Breast epithelium (tissue), 4 donors: ENCODE measurements at regions not wholly inside any gene's neighbourhood (a gene's known extent, or its start where the extent isn't known, plus 50 kb on each side); places are given as distances from the start of the nearest gene placed in this dataset.

Experiments
- DNase-seq, 2 donors: peaks; one replicate each; pipeline ENCODE4 v3.0.0-alpha.2; 2019; ENCODE audit warnings: low spot score in 2 of 2
- H3K27ac ChIP-seq, 2 donors: fragments of 200-600 bp; sonication (generic) in 1 of 2; one replicate each; pipeline ENCODE4 v1.5.1; 2016 to 2019; ENCODE audit warnings: mild to moderate bottlenecking in 1 of 2
- H3K27me3 ChIP-seq, 2 donors: fragments of 200-600 bp; sonication (generic) in 1 of 2; one replicate each; pipeline versions ENCODE4 v1.5.1 to v1.6.0; 2017 to 2019; ENCODE audit warnings: control low read depth in 1 of 2, mild to moderate bottlenecking in 1 of 2
- H3K36me3 ChIP-seq: fragments of 200-600 bp; one replicate; pipeline ENCODE4 v1.5.1; 2019
- H3K4me1 ChIP-seq, 2 donors: fragments of 200-600 bp; sonication (generic); one replicate each; pipeline ENCODE4 v1.5.1; 2016 to 2019; ENCODE audit warnings: control low read depth in 1 of 2
- H3K4me3 ChIP-seq, 3 donors: fragments of 200-600 bp; sonication (generic); 1 replicate in 2 of 3; 2 replicates in 1 of 3; pipeline ENCODE4 v1.5.1; 2016 to 2019; ENCODE audit warnings: mild to moderate bottlenecking in 3 of 3, moderate library complexity in 2 of 3
- H3K9me3 ChIP-seq, 2 donors: fragments of 200-600 bp; sonication (generic) in 1 of 2; one replicate each; pipeline ENCODE4 v1.5.1; 2016 to 2019; ENCODE audit warnings: control low read depth in 1 of 2
- CTCF ChIP-seq, 3 donors: fragments of 450-650 bp; IDR thresholded peaks; one replicate each; pipeline ENCODE4 v1.5.1; 2016 to 2017; ENCODE audit warnings: antibody characterized with exemption in 3 of 3, mild to moderate bottlenecking in 3 of 3, moderate library complexity in 3 of 3
- POLR2A ChIP-seq: fragments of 450-650 bp; IDR thresholded peaks from one replicate; pipeline ENCODE4 v1.6.1; 2016; ENCODE audit warnings: antibody characterized with exemption, mild to moderate bottlenecking, moderate library complexity
- POLR2AphosphoS5 ChIP-seq, 3 donors: sonication (generic); formaldehyde crosslinking; IDR thresholded peaks; one replicate each; pipeline ENCODE4 v1.6.1; 2017; ENCODE audit warnings: antibody characterized with exemption in 3 of 3
- intact Hi-C: fragments of 100-400 bp; cut with DNase I; formaldehyde crosslinking; loops from one replicate; pipeline ENCODE4 v1.15.1; 2023; ENCODE audit warnings: low total_unique reads

GRCh38 chr3:62997369-62997768 is 122.2 kb upstream of the CADPS start:
- no peak for TF ChIP-seq CTCF (IDR thresholded peaks at IDR 0.05)
- H3K4me1 ChIP-seq, result no peaks in the 10 kb centered on the region
- no peaks in the 10 kb centered on the region for H3K27me3 ChIP-seq
- H3K27ac ChIP-seq, result no peak overlapping the region
- intact Hi-C loops, result no loop called here
- DNase-seq, result no peak
- no peak overlapping the region for H3K4me3 ChIP-seq
- no peaks in the 10 kb centered on the region for H3K9me3 ChIP-seq
- no peaks in the 10 kb centered on the region for H3K36me3 ChIP-seq

DNA sequence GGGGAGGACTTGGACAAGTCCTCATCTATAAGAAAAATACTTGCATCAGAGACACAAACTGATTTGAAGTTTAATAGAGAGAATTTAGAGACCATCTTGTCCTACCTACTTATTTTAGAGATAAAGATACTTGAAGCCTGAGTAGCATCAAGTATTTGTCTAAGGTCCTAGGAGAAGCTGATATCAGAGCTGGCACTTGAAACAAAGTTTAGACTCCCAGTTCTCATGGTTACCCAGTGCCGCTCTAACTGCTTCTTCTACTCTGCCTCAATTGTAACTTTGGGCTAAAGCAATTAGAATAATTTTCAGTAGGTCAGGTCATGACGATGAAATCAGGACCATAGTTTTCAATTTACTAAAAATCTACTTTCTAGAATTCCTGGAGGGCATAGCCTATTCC is 123.9 kb upstream of the CADPS start:
- intact Hi-C loops, result no loop called here
- Histone ChIP-seq H3K27me3 (no peaks in the 10 kb centered on the region), H3K4me3 (no peak overlapping the region), H3K27ac (no peak overlapping the region), H3K4me1 (no peaks in the 10 kb centered on the region), H3K9me3 (peaks cover 0 to 11% of the 10 kb centered on the region in 2 donors), H3K36me3 (no peaks in the 10 kb centered on the region)
- TF ChIP-seq CTCF (IDR thresholded peaks at IDR 0.05), result no peak
- no peak for TF ChIP-seq POLR2AphosphoS5 (IDR thresholded peaks at IDR 0.05)
- no peak for TF ChIP-seq POLR2A
- no peak for DNase-seq

- Histone ChIP-seq H3K4me1 (no peaks in the 10 kb centered on the region), H3K27me3 (no peaks in the 10 kb centered on the region), H3K36me3 (no peaks in the 10 kb centered on the region), H3K27ac (no peak overlapping the region), H3K9me3 (peaks cover 0 to 11% of the 10 kb centered on the region in 2 donors), H3K4me3 (no peak overlapping the region)
- intact Hi-C loops, result no loop called here
- no peak for DNase-seq
- TF ChIP-seq CTCF (IDR thresholded peaks at IDR 0.05), result no peak
- no peak for TF ChIP-seq POLR2A
- no peak for TF ChIP-seq POLR2AphosphoS5 (IDR thresholded peaks at IDR 0.05)
Measured at GRCh38 chr3:62999791-63000190, 124.6 kb upstream of the CADPS start.

GRCh38 chr3:63004448-63004847 is 129.2 kb upstream of the CADPS start:
- H3K4me3 ChIP-seq, result no peak overlapping the region
- intact Hi-C loops, result no loop called here
- no peak for TF ChIP-seq CTCF (IDR thresholded peaks at IDR 0.05)
- TF ChIP-seq POLR2A, result no peak
- TF ChIP-seq POLR2AphosphoS5 (IDR thresholded peaks at IDR 0.05), result no peak

GRCh38 chr3:63015614-63016309 is 140.5 kb upstream of the CADPS start:
- DNase-seq, result no peak
- H3K9me3 ChIP-seq, result peaks cover 0 to 4% of the 10 kb centered on the region in 2 donors
- TF ChIP-seq CTCF (IDR thresholded peaks at IDR 0.05) (no peak), POLR2AphosphoS5 (IDR thresholded peaks at IDR 0.05) (no peak), POLR2A (no peak)
- H3K4me3 ChIP-seq, result no peak overlapping the region
- no peak overlapping the region for H3K27ac ChIP-seq
- H3K27me3 ChIP-seq, result no peaks in the 10 kb centered on the region
- intact Hi-C loops, result no loop called here
- no peaks in the 10 kb centered on the region for H3K36me3 ChIP-seq
- no peaks in the 10 kb centered on the region for H3K4me1 ChIP-seq

More at GRCh38 chr3:63004448-63004847, 129.2 kb upstream of the CADPS start:
- DNase-seq, result no peak
- Histone ChIP-seq H3K27me3 (no peaks in the 10 kb centered on the region), H3K9me3 (peaks cover 0 to 11% of the 10 kb centered on the region in 2 donors), H3K4me1 (no peaks in the 10 kb centered on the region), H3K36me3 (no peaks in the 10 kb centered on the region), H3K27ac (no peak overlapping the region)
